ENCODE measurements at regions not wholly inside any gene's neighbourhood (a gene's known extent, or its start where the extent isn't known, plus 50 kb on each side); places are given as distances from the start of the nearest gene placed in this dataset.

- Histone ChIP-seq H3K4me1 (no peaks in the 10 kb centered on the region), H3K27ac (no peak overlapping the region), H3K4me2 (no peak overlapping the region), H3K4me3 (no peak overlapping the region), H3K9me3 (no peaks in the 10 kb centered on the region)
- POLR2A ChIA-PET, result no interaction called here
- CTCF ChIA-PET, result interaction anchor here (0.6 kb wide), 1 partner anchor 9 kb away, joined by 3 read pairs; no protein-coding TSS in a partner anchor
- no peak for TF ChIP-seq RFX5 (IDR thresholded peaks at IDR 0.05)
- no peak for TF ChIP-seq HMGXB4 (CRISPR knock-in tag; IDR thresholded peaks at IDR 0.05; ENCODE audit: borderline replicate concordance)
- TF ChIP-seq ZNF302 (CRISPR knock-in tag; IDR thresholded peaks at IDR 0.05), result no peak
- TF ChIP-seq RCOR1 (IDR thresholded peaks at IDR 0.05; ENCODE audit: low read depth, low read length), result no peak
- 70% methylated on average over 15 of the region's 15 CpGs for WGBS (ENCODE audit: missing lambda C conversion rate)
- FAIRE-seq (no peak), DNase-seq (ENCODE audit: low read depth in 1 of 2, low spot score in 1 of 2) (no peak), ATAC-seq (no peak)
These were observed 412.1 kb downstream of the SMARCA1 start for GRCh38 chrX:129111081-129111798.

- H3K4me2 ChIP-seq, result no peak overlapping the region
- H3K4me3 ChIP-seq, result no peak overlapping the region
- DNase-seq (ENCODE audit: low read depth in 1 of 2, low spot score in 1 of 2) (no peak), FAIRE-seq (no peak), ATAC-seq (no peak)
- H3K27ac ChIP-seq, result no peak overlapping the region
- no peak for TF ChIP-seq GATA3 (IDR thresholded peaks at IDR 0.05; ENCODE audit: borderline replicate concordance)
- no peak for TF ChIP-seq RCOR1 (IDR thresholded peaks at IDR 0.05; ENCODE audit: low read depth, low read length)
- TF ChIP-seq MYC (IDR thresholded peaks at IDR 0.05; ENCODE audit: borderline replicate concordance, low read length), result no peak
- TF ChIP-seq CTCF (IDR thresholded peaks at IDR 0.05), result no peak
- no peak for TF ChIP-seq BHLHE40 (IDR thresholded peaks at IDR 0.05; ENCODE audit: low read depth, low read length)
- TF ChIP-seq HOXB5 (CRISPR knock-in tag; IDR thresholded peaks at IDR 0.05), result no peak
- TF ChIP-seq HEYL (CRISPR knock-in tag; IDR thresholded peaks at IDR 0.05), result no peak
- TF ChIP-seq FOXS1 (CRISPR knock-in tag; IDR thresholded peaks at IDR 0.05), result no peak
- TF ChIP-seq CHD2 (IDR thresholded peaks at IDR 0.05; ENCODE audit: low read length, partially characterized antibody), result no peak
- no peak for TF ChIP-seq ZFP36 (IDR thresholded peaks at IDR 0.05; ENCODE audit: borderline replicate concordance, partially characterized antibody)
- TF ChIP-seq CBX2 (IDR thresholded peaks at IDR 0.05; ENCODE audit: borderline replicate concordance, low read depth), result no peak
- TF ChIP-seq RNF2 (IDR thresholded peaks at IDR 0.05; ENCODE audit: borderline replicate concordance, low read depth), result no peak
- TF ChIP-seq MAZ (IDR thresholded peaks at IDR 0.05; ENCODE audit: borderline replicate concordance, low read depth, low read length), result no peak
- no peak for TF ChIP-seq REST (IDR thresholded peaks at IDR 0.05)
- no peak for TF ChIP-seq HOXA7 (CRISPR knock-in tag; IDR thresholded peaks at IDR 0.05)
- no peak for TF ChIP-seq KDM1A (IDR thresholded peaks at IDR 0.05; ENCODE audit: low read depth)
- no peaks in the 10 kb centered on the region for H3K9me3 ChIP-seq
- no peaks in the 10 kb centered on the region for H3K4me1 ChIP-seq
- ChIA-PET POLR2A (no interaction called here), CTCF (no interaction called here)
- 83% methylated on average over 4 of the region's 4 CpGs for WGBS (ENCODE audit: missing lambda C conversion rate)
These were observed 414.4 kb downstream of the SMARCA1 start for GRCh38 chrX:129108936-129109335.

Measured in A549 (cell line).